Fibroblast of villous mesenchyme (primary cell): ENCODE measurements at regions not wholly inside any gene's neighbourhood (a gene's known extent, or its start where the extent isn't known, plus 50 kb on each side); places are given as distances from the start of the nearest gene placed in this dataset.
A peak's percentile ranks its signal among the peaks of the same experiment; 100 is the strongest.

Source experiments
- DNase-seq: peaks from one replicate; pipeline ENCODE4 v3.0.0-alpha.2; 2010; ENCODE audit warnings: low read depth
- H3K4me3 ChIP-seq: 2 replicates; pipeline ENCODE4 v1.5.1; 2011; ENCODE audit warnings: low read depth, mild to moderate bottlenecking, low read length
- CTCF ChIP-seq: IDR thresholded peaks from 2 replicates; pipeline ENCODE4 v1.5.1; 2012; ENCODE audit warnings: low read depth, mild to moderate bottlenecking, low read length; ENCODE audit not compliant: insufficient read depth

DNA sequence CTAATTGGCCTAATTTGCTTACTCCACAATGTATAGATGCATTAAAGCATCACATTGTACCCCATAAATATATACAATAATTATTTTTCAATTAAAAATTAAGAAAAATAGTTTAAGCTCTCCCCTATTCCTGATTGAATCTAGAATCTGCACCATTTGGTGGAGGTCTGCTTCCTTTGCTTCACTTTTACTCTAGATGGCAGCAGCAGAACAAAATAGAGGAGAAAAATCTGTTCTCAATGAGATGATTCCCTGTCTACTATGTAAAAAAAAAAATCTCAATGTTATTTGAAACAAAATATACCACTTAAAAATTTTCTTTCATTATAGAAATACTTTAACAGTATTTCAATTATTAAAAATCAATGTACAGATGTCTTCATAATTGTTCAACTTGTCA is 109.6 kb upstream of the FXR1 start:
- H3K4me3 ChIP-seq: no peak overlapping the region
- DNase-seq: peak; percentile 18
- TF ChIP-seq CTCF: peak; percentile 51

DNA sequence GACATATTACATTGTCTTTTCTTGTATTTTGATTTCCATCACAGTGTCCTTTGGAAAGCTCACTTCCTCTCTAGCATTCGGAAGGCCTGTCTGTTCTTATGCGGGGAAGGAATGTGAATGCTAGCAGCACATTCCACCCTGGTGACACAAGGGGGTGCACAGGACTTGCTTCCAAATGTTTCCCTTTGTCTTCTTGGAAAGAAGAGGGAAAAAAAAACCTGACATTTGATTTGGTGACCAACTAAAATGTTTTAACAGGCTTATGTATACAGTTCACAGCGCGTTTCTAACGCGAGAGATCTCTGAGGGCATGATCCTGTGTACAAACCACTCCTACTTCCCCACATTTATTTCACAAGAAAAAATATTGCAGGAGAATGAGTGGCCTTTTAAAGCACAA is 107.6 kb upstream of the FXR1 start:
- H3K4me3 ChIP-seq: no peak overlapping the region
- peak; percentile 23 for TF ChIP-seq CTCF
- DNase-seq: peak; percentile 24

DNA sequence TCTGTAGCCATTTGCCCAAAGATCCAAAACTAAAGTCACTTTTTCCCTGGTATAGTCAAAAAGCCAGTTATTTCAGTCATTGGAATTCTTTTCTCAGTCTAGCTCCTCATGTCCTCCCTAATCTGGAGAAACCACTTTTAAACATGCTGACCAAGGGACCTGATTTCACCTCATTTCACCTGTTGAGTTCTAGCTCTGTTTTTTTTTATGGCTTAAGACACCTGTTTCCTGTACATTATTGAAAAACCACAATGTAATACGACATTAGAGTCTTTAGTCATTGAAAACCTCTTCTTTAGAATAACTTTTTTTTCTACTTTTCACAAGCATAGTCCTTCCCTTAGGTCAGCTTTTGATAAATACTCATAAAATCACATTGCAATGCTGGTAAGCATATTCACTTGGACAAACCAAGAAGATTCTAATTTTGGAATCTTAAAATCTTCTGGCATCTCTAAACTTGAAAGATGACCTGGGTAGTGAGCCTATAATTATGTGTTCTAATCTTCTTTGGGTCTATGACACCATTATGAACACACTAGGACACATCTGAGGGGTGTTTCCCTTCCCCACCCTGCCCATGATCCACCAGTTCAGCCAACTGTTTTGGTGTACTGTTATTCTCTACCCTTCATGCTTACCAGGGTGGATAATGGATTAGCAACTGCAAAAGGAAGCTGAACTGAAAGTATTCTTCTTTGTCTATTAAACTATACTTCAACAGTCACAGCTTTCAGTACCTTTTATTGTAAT is 103.5 kb upstream of the FXR1 start:
- DNase-seq: no peak
- H3K4me3 ChIP-seq: no peak overlapping the region
- no peak for TF ChIP-seq CTCF

DNA sequence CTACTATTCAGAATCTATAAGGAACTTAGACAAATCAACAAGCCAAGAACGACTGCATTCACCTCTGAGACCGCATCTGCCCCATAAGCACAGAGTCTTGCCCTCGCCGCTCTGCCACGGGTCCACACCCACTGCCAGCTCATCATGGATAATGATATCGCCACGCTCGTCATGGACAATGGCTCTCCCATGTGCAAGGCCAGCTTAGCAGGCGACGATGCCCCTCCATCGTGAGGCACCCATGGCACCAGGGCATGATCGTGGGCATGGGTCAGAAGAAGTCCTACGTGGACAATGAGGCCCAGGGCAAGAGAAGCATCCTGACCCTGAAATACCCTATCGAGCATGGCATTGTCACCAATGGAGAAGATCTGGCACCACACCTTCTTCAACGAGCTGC is 92.1 kb upstream of the FXR1 start:
- TF ChIP-seq CTCF: no peak
- no peak for DNase-seq
- no peak overlapping the region for H3K4me3 ChIP-seq

DNA sequence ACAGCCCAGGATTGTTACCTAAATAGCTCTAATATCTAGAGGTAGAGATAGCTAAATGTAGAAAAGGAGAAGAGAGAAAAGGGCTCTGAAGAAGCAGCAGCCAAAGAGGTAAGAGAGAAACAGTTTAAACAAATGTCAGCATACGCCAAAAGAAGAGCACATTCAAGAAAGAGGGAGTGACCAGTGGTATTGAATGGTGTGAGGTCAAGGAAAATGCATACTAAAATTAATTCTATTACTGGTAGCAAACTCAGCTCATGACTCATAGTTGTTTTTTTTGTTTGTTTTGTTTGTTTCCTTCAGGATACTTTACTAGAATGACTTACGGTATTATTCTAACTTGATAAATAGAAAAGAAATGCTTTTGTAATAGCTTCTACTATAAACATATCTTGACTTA is 86.5 kb upstream of the FXR1 start:
- H3K4me3 ChIP-seq: no peak overlapping the region
- no peak for TF ChIP-seq CTCF
- no peak for DNase-seq

DNA sequence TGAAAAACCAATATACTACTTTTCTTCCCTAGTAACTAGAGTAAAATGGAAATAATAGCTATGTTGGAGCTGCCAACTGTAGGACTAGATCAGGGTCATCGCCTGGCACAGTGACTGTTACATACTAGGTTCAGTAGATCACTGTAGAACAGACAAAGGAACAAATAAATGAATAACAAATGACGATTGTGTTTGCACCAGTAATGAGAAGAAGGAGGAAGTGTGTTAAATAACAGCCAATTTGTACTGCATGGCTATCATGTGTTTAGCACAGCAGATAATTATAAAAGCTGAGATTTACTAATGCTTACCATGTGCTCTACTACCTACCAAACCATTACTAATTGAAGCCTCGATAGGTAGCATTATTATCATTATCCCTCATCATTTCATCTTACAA is 85.3 kb upstream of the FXR1 start:
- no peak overlapping the region for H3K4me3 ChIP-seq
- no peak for DNase-seq
- TF ChIP-seq CTCF: no peak
